Naive B cell (primary cell): ENCODE measurements at regions not wholly inside any gene's neighbourhood (a gene's known extent, or its start where the extent isn't known, plus 50 kb on each side); places are given as distances from the start of the nearest gene placed in this dataset.
"Not testable (repeated sequence)": the region's sequence is repeated elsewhere in the genome, so short reads cannot be mapped to it uniquely, and the experiment has no call there.

ENCODE experiments used
- ATAC-seq, 2 donors: fragments of 150-1000 bp; cut with Tn5 transposase; 2 replicates each; pipeline ENCODE4 v1.10.0; 2021; ENCODE audit warnings: low read depth in 2 of 2, mild to moderate bottlenecking in 2 of 2, moderate library complexity in 2 of 2
- DNase-seq: peaks from one replicate; pipeline ENCODE4 v3.0.0; 2022
- H3K27ac Mint-ChIP-seq, 6 donors: one replicate each; pipeline ENCODE4 v1.8.0; 2020 to 2022; ENCODE audit warnings: mild to moderate bottlenecking in 6 of 6, mixed read lengths in 6 of 6, moderate library complexity in 5 of 6, inconsistent platforms in 2 of 6
- H3K27me3 Mint-ChIP-seq, 3 donors: one replicate each; pipeline ENCODE4 v1.8.0; 2021 to 2022; ENCODE audit warnings: mixed read lengths in 3 of 3, mild to moderate bottlenecking in 1 of 3
- H3K36me3 Mint-ChIP-seq, 2 donors: one replicate each; pipeline ENCODE4 v1.8.0; 2020 to 2022; ENCODE audit warnings: mixed read lengths in 2 of 2, inconsistent platforms in 1 of 2, mild to moderate bottlenecking in 1 of 2
- H3K4me1 Mint-ChIP-seq, 3 donors: one replicate each; pipeline ENCODE4 v1.8.0; 2020 to 2022; ENCODE audit warnings: mixed read lengths in 3 of 3, inconsistent platforms in 1 of 3, mild to moderate bottlenecking in 1 of 3, moderate library complexity in 1 of 3
- H3K4me3 Mint-ChIP-seq, 8 donors: one replicate each; pipeline ENCODE4 v1.8.0; 2020 to 2022; ENCODE audit warnings: mild to moderate bottlenecking in 8 of 8, mixed read lengths in 8 of 8, moderate library complexity in 8 of 8, inconsistent platforms in 2 of 8
- H3K9me3 Mint-ChIP-seq, 7 donors: one replicate each; pipeline ENCODE4 v1.8.0; 2020 to 2022; ENCODE audit warnings: mixed read lengths in 7 of 7, mild to moderate bottlenecking in 5 of 7, inconsistent platforms in 2 of 7, moderate library complexity in 1 of 7

GRCh38 chr16:23013484-23013883, 135.8 kb downstream of the USP31 start:
- no peaks in the 10 kb centered on the region for H3K9me3 Mint-ChIP-seq
- DNase-seq = no peak
- no peak overlapping the region for H3K27ac Mint-ChIP-seq
- H3K27me3 Mint-ChIP-seq = peaks cover 26 to 41% (median 29%) of the 10 kb centered on the region in 3 donors
- no peaks in the 10 kb centered on the region for H3K36me3 Mint-ChIP-seq
- no peak for ATAC-seq
- H3K4me1 Mint-ChIP-seq = no peaks in the 10 kb centered on the region
- H3K4me3 Mint-ChIP-seq = no peak overlapping the region

- peaks cover 36 to 44% (median 42%) of the 10 kb centered on the region in 3 donors for H3K27me3 Mint-ChIP-seq
- DNase-seq (no peak), ATAC-seq (no peak)
- no peaks in the 10 kb centered on the region for H3K36me3 Mint-ChIP-seq
- no peaks in the 10 kb centered on the region for H3K4me1 Mint-ChIP-seq
- peaks cover 0 to 5% (median 0%) of the 10 kb centered on the region in 7 donors for H3K9me3 Mint-ChIP-seq
- no peak overlapping the region for H3K27ac Mint-ChIP-seq
- H3K4me3 Mint-ChIP-seq = no peak overlapping the region
Observed at GRCh38 chr16:23009075-23009474, 140.2 kb downstream of the USP31 start.

- DNase-seq (no peak), ATAC-seq (no peak)
- Mint-ChIP-seq H3K27ac (peak overlapping the region in 1 of 6 donors; percentile 34), H3K4me3 (no peak overlapping the region), H3K4me1 (no peaks in the 10 kb centered on the region), H3K27me3 (peaks cover 41 to 44% (median 42%) of the 10 kb centered on the region in 3 donors), H3K36me3 (no peaks in the 10 kb centered on the region), H3K9me3 (peaks cover 0 to 5% (median 0%) of the 10 kb centered on the region in 7 donors)
Observed at GRCh38 chr16:23008041-23008440, 141.2 kb downstream of the USP31 start.

GRCh38 chr16:23006380-23006779, 142.9 kb downstream of the USP31 start:
- DNase-seq = no peak
- no peaks in the 10 kb centered on the region for H3K36me3 Mint-ChIP-seq
- ATAC-seq = no peak
- H3K4me1 Mint-ChIP-seq = no peaks in the 10 kb centered on the region
- no peak overlapping the region for H3K4me3 Mint-ChIP-seq
- peaks cover 38 to 49% (median 44%) of the 10 kb centered on the region in 3 donors for H3K27me3 Mint-ChIP-seq
- H3K9me3 Mint-ChIP-seq = peaks cover 0 to 5% (median 0%) of the 10 kb centered on the region in 7 donors
- H3K27ac Mint-ChIP-seq = no peak overlapping the region

- DNase-seq (no peak), ATAC-seq (no peak)
- H3K27me3 Mint-ChIP-seq = peaks cover 38 to 48% (median 44%) of the 10 kb centered on the region in 3 donors
- H3K36me3 Mint-ChIP-seq = no peaks in the 10 kb centered on the region
- H3K9me3 Mint-ChIP-seq = peaks cover 0 to 5% (median 0%) of the 10 kb centered on the region in 7 donors
- H3K4me3 Mint-ChIP-seq = no peak overlapping the region
- H3K27ac Mint-ChIP-seq = no peak overlapping the region
- H3K4me1 Mint-ChIP-seq = no peaks in the 10 kb centered on the region
Observed at GRCh38 chr16:23005951-23006350, 143.3 kb downstream of the USP31 start.

- Mint-ChIP-seq H3K27ac (no peak overlapping the region), H3K4me3 (no peak overlapping the region), H3K4me1 (peaks cover 0 to 12% (median 8%) of the 10 kb centered on the region in 3 donors)
Observed at GRCh38 chr16:22989598-22989997, 159.7 kb downstream of the USP31 start.

GRCh38 chr16:22983614-22984013, 165.6 kb downstream of the USP31 start:
- H3K9me3 Mint-ChIP-seq = peaks cover 20 to 70% (median 44%) of the 10 kb centered on the region in 7 donors
- peaks cover 11 to 49% of the 10 kb centered on the region in 2 donors for H3K36me3 Mint-ChIP-seq
- no peaks in the 10 kb centered on the region for H3K4me1 Mint-ChIP-seq

More at GRCh38 chr16:22989598-22989997, 159.7 kb downstream of the USP31 start:
- Mint-ChIP-seq H3K36me3 (peaks cover 7 to 11% of the 10 kb centered on the region in 2 donors), H3K27me3 (peaks cover 34 to 44% (median 36%) of the 10 kb centered on the region in 3 donors), H3K9me3 (peaks cover 4 to 34% (median 16%) of the 10 kb centered on the region in 7 donors)
- ATAC-seq = no peak
- no peak for DNase-seq

GRCh38 chr16:22980514-22980913, 166.6 kb downstream of the HS3ST2 start:
- Mint-ChIP-seq H3K9me3 (peaks cover 14 to 46% (median 33%) of the 10 kb centered on the region in 7 donors), H3K36me3 (peaks cover 4 to 42% of the 10 kb centered on the region in 2 donors), H3K27me3 (peaks cover 25 to 33% (median 32%) of the 10 kb centered on the region in 3 donors)
- DNase-seq, H3K4me3 Mint-ChIP-seq, ATAC-seq, H3K4me1 Mint-ChIP-seq, H3K27ac Mint-ChIP-seq: not testable (repeated sequence)

More at GRCh38 chr16:22983614-22984013, 165.6 kb downstream of the USP31 start:
- H3K4me3 Mint-ChIP-seq = no peak overlapping the region
- H3K27me3 Mint-ChIP-seq = peaks cover 32 to 39% (median 39%) of the 10 kb centered on the region in 3 donors
- no peak overlapping the region for H3K27ac Mint-ChIP-seq
- DNase-seq (no peak), ATAC-seq (no peak)

- ATAC-seq = no peak
Observed at GRCh38 chr16:22979038-22979437, 165.1 kb downstream of the HS3ST2 start.

GRCh38 chr16:22977294-22977697, 163.3 kb downstream of the HS3ST2 start:
- Mint-ChIP-seq H3K27me3 (peaks cover 34 to 55% (median 43%) of the 10 kb centered on the region in 3 donors), H3K4me1 (peaks cover 0 to 5% (median 0%) of the 10 kb centered on the region in 3 donors), H3K9me3 (peaks cover 4 to 14% (median 11%) of the 10 kb centered on the region in 7 donors), H3K27ac (no peak overlapping the region), H3K4me3 (no peak overlapping the region), H3K36me3 (peaks cover 0 to 20% of the 10 kb centered on the region in 2 donors)
- no peak for DNase-seq
- ATAC-seq = no peak

More at GRCh38 chr16:22979038-22979437, 165.1 kb downstream of the HS3ST2 start:
- no peak overlapping the region for H3K4me3 Mint-ChIP-seq
- peaks cover 0 to 5% (median 0%) of the 10 kb centered on the region in 3 donors for H3K4me1 Mint-ChIP-seq
- peaks cover 32 to 40% (median 37%) of the 10 kb centered on the region in 3 donors for H3K27me3 Mint-ChIP-seq
- H3K36me3 Mint-ChIP-seq = peaks cover 0 to 38% of the 10 kb centered on the region in 2 donors
- DNase-seq = no peak
- no peak overlapping the region for H3K27ac Mint-ChIP-seq
- peaks cover 6 to 31% (median 23%) of the 10 kb centered on the region in 7 donors for H3K9me3 Mint-ChIP-seq

GRCh38 chr16:22973522-22973921, 159.6 kb downstream of the HS3ST2 start:
- Mint-ChIP-seq H3K36me3 (no peaks in the 10 kb centered on the region), H3K9me3 (peaks cover 0 to 4% (median 0%) of the 10 kb centered on the region in 7 donors), H3K27ac (no peak overlapping the region), H3K4me1 (peaks cover 0 to 5% (median 0%) of the 10 kb centered on the region in 3 donors), H3K4me3 (no peak overlapping the region), H3K27me3 (peaks cover 32 to 56% (median 38%) of the 10 kb centered on the region in 3 donors)
- DNase-seq = no peak
- ATAC-seq = no peak

GRCh38 chr16:22971346-22971924, 157.5 kb downstream of the HS3ST2 start:
- peaks cover 0 to 2% (median 0%) of the 10 kb centered on the region in 3 donors for H3K4me1 Mint-ChIP-seq
- DNase-seq (no peak), ATAC-seq (no peak)
- H3K27ac Mint-ChIP-seq = no peak overlapping the region
- peaks cover 23 to 58% (median 39%) of the 10 kb centered on the region in 3 donors for H3K27me3 Mint-ChIP-seq
- peaks cover 0 to 4% (median 0%) of the 10 kb centered on the region in 7 donors for H3K9me3 Mint-ChIP-seq
- H3K4me3 Mint-ChIP-seq = no peak overlapping the region
- H3K36me3 Mint-ChIP-seq = no peaks in the 10 kb centered on the region

- Mint-ChIP-seq H3K27me3 (peaks cover 27 to 64% (median 45%) of the 10 kb centered on the region in 3 donors), H3K36me3 (no peaks in the 10 kb centered on the region)
Observed at GRCh38 chr16:22970209-22970865, 156.4 kb downstream of the HS3ST2 start.

More at GRCh38 chr16:22970209-22970865, 156.4 kb downstream of the HS3ST2 start:
- ATAC-seq = no peak
- H3K9me3 Mint-ChIP-seq = peaks cover 0 to 4% (median 0%) of the 10 kb centered on the region in 7 donors
- DNase-seq = no peak
- H3K4me1 Mint-ChIP-seq = no peaks in the 10 kb centered on the region
- no peak overlapping the region for H3K27ac Mint-ChIP-seq
- H3K4me3 Mint-ChIP-seq = no peak overlapping the region
